Activated CD4-positive, alpha-beta T cell treated with anti-CD3 and anti-CD28 coated beads for 24 hours (primary cell): ENCODE measurements at regions not wholly inside any gene's neighbourhood (a gene's known extent, or its start where the extent isn't known, plus 50 kb on each side); places are given as distances from the start of the nearest gene placed in this dataset.
"Not testable (repeated sequence)": the region's sequence is repeated elsewhere in the genome, so short reads cannot be mapped to it uniquely, and the experiment has no call there.

Experiments
- DNase-seq, 2 donors: peaks; one replicate each; pipeline ENCODE4 v3.0.0-alpha.2; 2020; ENCODE audit warnings: low read depth in 2 of 2

- not testable (repeated sequence) for DNase-seq
These were observed 54.1 kb upstream of the NOTCH2NLA start for GRCh38 chr1:146282807-146283526.

- DNase-seq = not testable (repeated sequence)
These were observed 52.7 kb upstream of the NOTCH2NLA start for GRCh38 chr1:146281522-146281921.

- DNase-seq = not testable (repeated sequence)
These were observed 49.9 kb upstream of the NOTCH2NLA start for GRCh38 chr1:146278758-146279157.
